ENCODE measurements at regions not wholly inside any gene's neighbourhood (a gene's known extent, or its start where the extent isn't known, plus 50 kb on each side); places are given as distances from the start of the nearest gene placed in this dataset.

GRCh38 chr5:2173151-2173834 lies 290.6 kb upstream of the IRX4 start:
- no peak for TF ChIP-seq CTCF (conservative IDR thresholded peaks at IDR 0.05; ENCODE audit: low read length)
- no peak for DNase-seq (ENCODE audit: low read depth)
- no peak overlapping the region for H3K4me3 ChIP-seq (ENCODE audit: low read length)

DNA sequence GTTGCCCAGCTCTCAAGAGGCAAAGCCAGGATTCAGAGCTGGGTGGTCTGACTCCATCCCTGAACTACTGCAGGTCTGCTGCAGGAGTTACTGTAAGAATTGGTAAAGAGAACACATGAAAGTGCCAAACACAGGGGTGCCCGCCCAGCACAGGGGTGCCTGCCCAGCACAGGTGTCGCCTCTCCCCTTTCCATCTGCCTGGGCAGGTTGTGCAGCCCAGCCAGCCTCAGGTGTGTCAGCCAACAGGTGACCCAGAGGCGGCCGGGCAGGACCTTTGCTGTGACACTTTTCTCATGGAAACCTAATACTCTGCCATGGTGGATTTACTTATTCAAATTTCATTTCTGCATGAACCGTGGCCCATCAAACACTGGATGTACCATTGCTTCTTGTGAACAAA lies 289.7 kb upstream of the IRX4 start:
- no peak overlapping the region for H3K4me3 ChIP-seq (ENCODE audit: low read length)
- no peak for TF ChIP-seq CTCF (conservative IDR thresholded peaks at IDR 0.05; ENCODE audit: low read length)
- DNase-seq (ENCODE audit: low read depth), result no peak

DNA sequence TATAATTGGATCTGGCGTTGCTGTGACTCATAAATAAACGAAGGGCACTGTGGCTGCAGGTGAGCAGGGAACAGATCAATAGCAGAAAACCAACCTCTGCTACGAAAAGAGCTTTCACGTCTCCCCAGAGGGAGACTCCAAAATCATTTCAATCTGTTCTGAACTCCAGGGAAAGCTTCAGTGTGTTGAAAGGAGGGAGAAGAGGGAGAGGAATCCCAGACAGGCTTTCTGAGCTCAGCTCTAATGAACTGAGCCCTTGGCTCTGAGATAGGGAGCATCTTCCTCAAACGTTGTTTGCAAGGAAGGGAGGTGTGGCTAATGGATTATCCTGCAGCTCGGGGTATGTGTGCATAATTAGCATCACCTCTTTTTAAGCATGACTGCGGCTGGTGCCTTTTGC lies 288.0 kb upstream of the IRX4 start:
- no peak for TF ChIP-seq CTCF (conservative IDR thresholded peaks at IDR 0.05; ENCODE audit: low read length)
- no peak for DNase-seq (ENCODE audit: low read depth)
- H3K4me3 ChIP-seq (ENCODE audit: low read length), result no peak overlapping the region

DNA sequence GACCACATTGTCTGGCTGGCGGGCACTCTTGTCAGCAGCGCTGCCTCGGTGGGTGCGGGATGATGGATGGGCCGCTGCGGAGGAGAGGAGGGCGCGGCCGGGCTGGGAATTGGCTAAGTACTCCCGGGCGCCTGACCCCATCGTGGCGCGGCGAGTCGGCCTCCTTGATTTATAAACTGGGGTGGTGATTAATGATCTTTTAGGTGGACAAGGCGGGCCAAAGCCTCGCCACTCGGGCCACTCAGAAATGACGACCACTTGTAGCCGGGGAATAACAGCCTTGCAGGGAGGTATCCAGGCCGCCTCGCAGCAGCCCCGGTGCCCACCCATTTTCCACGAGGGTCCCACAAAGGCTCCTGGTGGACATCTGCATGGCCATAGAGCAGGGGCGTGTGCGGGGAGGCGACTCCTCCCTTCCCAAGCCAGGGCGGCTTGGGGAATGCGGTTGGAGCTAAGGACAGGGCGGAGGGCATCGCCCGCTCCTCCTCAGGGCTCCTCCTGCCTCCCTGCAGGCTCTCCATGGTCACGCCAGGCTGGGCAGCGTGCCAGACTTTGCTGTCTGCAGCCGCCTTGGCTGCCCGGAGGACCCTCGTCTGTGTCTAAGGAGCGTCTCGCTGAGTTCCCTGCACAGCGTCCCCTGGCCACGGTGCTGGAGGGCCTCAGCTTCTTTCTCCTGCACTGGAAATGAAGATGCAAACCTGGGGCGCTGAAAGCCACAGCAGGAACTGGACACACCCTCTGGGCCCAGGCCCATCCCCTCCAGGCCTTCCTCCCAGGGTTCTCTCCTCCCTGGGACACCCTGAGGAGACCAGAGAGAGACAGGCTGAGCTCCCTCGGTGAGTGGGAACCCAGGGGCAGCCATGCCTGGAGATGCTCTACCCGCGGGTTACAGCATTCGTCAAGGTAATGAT lies 287.4 kb upstream of the IRX4 start:
- no peak overlapping the region for H3K4me3 ChIP-seq (ENCODE audit: low read length)
- no peak for TF ChIP-seq CTCF (conservative IDR thresholded peaks at IDR 0.05; ENCODE audit: low read length)
- no peak for DNase-seq (ENCODE audit: low read depth)

- no peak overlapping the region for H3K4me3 ChIP-seq (ENCODE audit: low read length)
Measured at GRCh38 chr5:2169430-2169808, 286.7 kb upstream of the IRX4 start.

GRCh38 chr5:2168601-2169429 lies 286.1 kb upstream of the IRX4 start:
- DNase-seq (ENCODE audit: low read depth), result no peak
- TF ChIP-seq CTCF (conservative IDR thresholded peaks at IDR 0.05; ENCODE audit: low read length), result no peak
- H3K4me3 ChIP-seq (ENCODE audit: low read length), result no peak overlapping the region

More at GRCh38 chr5:2169430-2169808, 286.7 kb upstream of the IRX4 start:
- TF ChIP-seq CTCF (conservative IDR thresholded peaks at IDR 0.05; ENCODE audit: low read length), result no peak
- DNase-seq (ENCODE audit: low read depth), result no peak

Measured in AG10803 (cell line).